ENCODE measurements at regions not wholly inside any gene's neighbourhood (a gene's known extent, or its start where the extent isn't known, plus 50 kb on each side); places are given as distances from the start of the nearest gene placed in this dataset.
"Not testable (repeated sequence)": the region's sequence is repeated elsewhere in the genome, so short reads cannot be mapped to it uniquely, and the experiment has no call there.

GRCh38 chr16:5215901-5216300 is 118.3 kb upstream of the EEF2KMT start:
- no peak for DNase-seq

- no peak for DNase-seq
These were observed 116.9 kb upstream of the EEF2KMT start for GRCh38 chr16:5214466-5214865.

- DNase-seq: not testable (repeated sequence)
These were observed 114.9 kb upstream of the EEF2KMT start for GRCh38 chr16:5212501-5212900.

GRCh38 chr16:5207862-5208498 is 110.4 kb upstream of the EEF2KMT start:
- peak in 1 of 2 donors; percentile 38 for DNase-seq

- no peak for DNase-seq
These were observed 109.5 kb upstream of the EEF2KMT start for GRCh38 chr16:5207001-5207523.

- DNase-seq: no peak
These were observed 108.9 kb upstream of the EEF2KMT start for GRCh38 chr16:5206331-5206990.

- DNase-seq: no peak
These were observed 107.9 kb upstream of the EEF2KMT start for GRCh38 chr16:5205361-5206040.

GRCh38 chr16:5203675-5204074 is 106.1 kb upstream of the EEF2KMT start:
- DNase-seq: not testable (repeated sequence)

GRCh38 chr16:5200123-5200522 is 102.5 kb upstream of the EEF2KMT start:
- no peak for DNase-seq

GRCh38 chr16:5196204-5196603 is 98.6 kb upstream of the EEF2KMT start:
- DNase-seq: no peak

GRCh38 chr16:5193861-5194260 is 96.3 kb upstream of the EEF2KMT start:
- no peak for DNase-seq

GRCh38 chr16:5188989-5189352 is 91.4 kb upstream of the EEF2KMT start:
- no peak for DNase-seq

- DNase-seq: no peak
These were observed 90.9 kb upstream of the EEF2KMT start for GRCh38 chr16:5188318-5188988.

GRCh38 chr16:5187402-5187952 is 89.9 kb upstream of the EEF2KMT start:
- no peak for DNase-seq

GRCh38 chr16:5186381-5186903 is 88.8 kb upstream of the EEF2KMT start:
- DNase-seq: no peak

GRCh38 chr16:5176505-5176904 is 78.9 kb upstream of the EEF2KMT start:
- no peak for DNase-seq

GRCh38 chr16:5175266-5175665 is 77.7 kb upstream of the EEF2KMT start:
- DNase-seq: no peak

- no peak for DNase-seq
These were observed 68.9 kb upstream of the EEF2KMT start for GRCh38 chr16:5166486-5166885.

- not testable (repeated sequence) for DNase-seq
These were observed 67.8 kb upstream of the EEF2KMT start for GRCh38 chr16:5165429-5165828.

GRCh38 chr16:5162801-5163200 is 65.2 kb upstream of the EEF2KMT start:
- DNase-seq: not testable (repeated sequence)

- not testable (repeated sequence) for DNase-seq
These were observed 64.3 kb upstream of the EEF2KMT start for GRCh38 chr16:5161888-5162287.

GRCh38 chr16:5160010-5160409 is 62.4 kb upstream of the EEF2KMT start:
- DNase-seq: not testable (repeated sequence)

GRCh38 chr16:5159537-5159936 is 61.9 kb upstream of the EEF2KMT start:
- DNase-seq: not testable (repeated sequence)
